ENCODE measurements at regions not wholly inside any gene's neighbourhood (a gene's known extent, or its start where the extent isn't known, plus 50 kb on each side); places are given as distances from the start of the nearest gene placed in this dataset.

GRCh38 chr2:71787476-71788185 lies 334.3 kb downstream of the DYSF start:
- DNase-seq, result no peak

GRCh38 chr2:71787108-71787415 lies 333.7 kb downstream of the DYSF start:
- DNase-seq, result no peak

GRCh38 chr2:71786291-71787107 lies 333.1 kb downstream of the DYSF start:
- no peak for DNase-seq

GRCh38 chr2:71785516-71785981 lies 332.2 kb downstream of the DYSF start:
- DNase-seq, result no peak

GRCh38 chr2:71784734-71785511 lies 331.6 kb downstream of the DYSF start:
- no peak for DNase-seq

GRCh38 chr2:71783815-71784214 lies 330.5 kb downstream of the DYSF start:
- DNase-seq, result no peak

GRCh38 chr2:71783215-71783614 lies 329.9 kb downstream of the DYSF start:
- no peak for DNase-seq

- DNase-seq, result no peak
These were observed 329.0 kb downstream of the DYSF start for GRCh38 chr2:71782323-71782722.

- no peak for DNase-seq
These were observed 328.4 kb downstream of the DYSF start for GRCh38 chr2:71781695-71782228.

- no peak for DNase-seq
These were observed 326.8 kb downstream of the DYSF start for GRCh38 chr2:71780162-71780561.

GRCh38 chr2:71779774-71780105 lies 326.4 kb downstream of the DYSF start:
- no peak for DNase-seq

- DNase-seq, result no peak
These were observed 325.8 kb downstream of the DYSF start for GRCh38 chr2:71778936-71779773.

- no peak for DNase-seq
These were observed 325.2 kb downstream of the DYSF start for GRCh38 chr2:71778514-71778913.

- no peak for DNase-seq
These were observed 324.6 kb downstream of the DYSF start for GRCh38 chr2:71777946-71778345.

GRCh38 chr2:71776227-71776626 lies 322.9 kb downstream of the DYSF start:
- no peak for DNase-seq

- no peak for DNase-seq
These were observed 319.9 kb downstream of the DYSF start for GRCh38 chr2:71773218-71773617.

GRCh38 chr2:71772510-71773172 lies 319.3 kb downstream of the DYSF start:
- DNase-seq, result no peak

- no peak for DNase-seq
These were observed 314.3 kb downstream of the DYSF start for GRCh38 chr2:71767663-71768062.

GRCh38 chr2:71759060-71759459 lies 305.7 kb downstream of the DYSF start:
- no peak for DNase-seq

- DNase-seq, result no peak
These were observed 304.0 kb downstream of the DYSF start for GRCh38 chr2:71757351-71757750.

GRCh38 chr2:71756280-71756906 lies 303.0 kb downstream of the DYSF start:
- no peak for DNase-seq

GRCh38 chr2:71751590-71751989 lies 298.2 kb downstream of the DYSF start:
- DNase-seq, result no peak

All from NCI-H2107 (cell line).